ENCODE measurements at regions not wholly inside any gene's neighbourhood (a gene's known extent, or its start where the extent isn't known, plus 50 kb on each side); places are given as distances from the start of the nearest gene placed in this dataset.

DNA sequence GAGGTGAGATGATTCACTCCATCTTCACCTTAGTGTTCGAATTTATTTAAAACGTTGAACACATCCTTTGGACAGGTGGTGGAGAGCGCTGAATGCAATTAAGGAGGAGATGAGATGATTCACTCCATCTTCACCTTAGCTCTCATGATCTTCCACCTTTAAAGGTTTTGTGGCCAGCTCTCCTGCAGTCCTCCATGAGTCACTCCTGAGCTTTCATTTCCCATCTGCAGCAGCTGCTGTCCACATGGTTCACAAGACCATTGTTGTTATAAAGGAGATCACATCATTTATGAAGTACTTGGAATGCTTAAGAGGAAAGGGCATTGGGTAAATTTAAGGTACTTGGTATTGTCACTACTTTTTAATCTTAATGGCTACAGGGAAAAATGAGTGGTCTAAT lies 298.5 kb downstream of the PAX3 start:
- TF ChIP-seq, protein P1, sequence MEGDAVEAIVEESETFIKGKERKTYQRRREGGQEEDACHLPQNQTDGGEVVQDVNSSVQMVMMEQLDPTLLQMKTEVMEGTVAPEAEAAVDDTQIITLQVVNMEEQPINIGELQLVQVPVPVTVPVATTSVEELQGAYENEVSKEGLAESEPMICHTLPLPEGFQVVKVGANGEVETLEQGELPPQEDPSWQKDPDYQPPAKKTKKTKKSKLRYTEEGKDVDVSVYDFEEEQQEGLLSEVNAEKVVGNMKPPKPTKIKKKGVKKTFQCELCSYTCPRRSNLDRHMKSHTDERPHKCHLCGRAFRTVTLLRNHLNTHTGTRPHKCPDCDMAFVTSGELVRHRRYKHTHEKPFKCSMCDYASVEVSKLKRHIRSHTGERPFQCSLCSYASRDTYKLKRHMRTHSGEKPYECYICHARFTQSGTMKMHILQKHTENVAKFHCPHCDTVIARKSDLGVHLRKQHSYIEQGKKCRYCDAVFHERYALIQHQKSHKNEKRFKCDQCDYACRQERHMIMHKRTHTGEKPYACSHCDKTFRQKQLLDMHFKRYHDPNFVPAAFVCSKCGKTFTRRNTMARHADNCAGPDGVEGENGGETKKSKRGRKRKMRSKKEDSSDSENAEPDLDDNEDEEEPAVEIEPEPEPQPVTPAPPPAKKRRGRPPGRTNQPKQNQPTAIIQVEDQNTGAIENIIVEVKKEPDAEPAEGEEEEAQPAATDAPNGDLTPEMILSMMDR (IDR thresholded peaks at IDR 0.05; ENCODE audit: low read depth, low read length): no peak
- no peak for TF ChIP-seq EZH2phosphoT487 (IDR thresholded peaks at IDR 0.05; ENCODE audit: low read depth)
